Tibial artery (tissue), 4 donors: ENCODE measurements at regions not wholly inside any gene's neighbourhood (a gene's known extent, or its start where the extent isn't known, plus 50 kb on each side); places are given as distances from the start of the nearest gene placed in this dataset.

Experiments
- DNase-seq, 2 donors: peaks; one replicate each; pipeline ENCODE4 v3.0.0-alpha.2; 2019
- H3K27ac ChIP-seq, 2 donors: fragments of 200-600 bp; sonication (generic) in 1 of 2; 1 replicate in 1 of 2; 2 replicates in 1 of 2; pipeline ENCODE4 v1.5.1; 2018 to 2019; ENCODE audit warnings: mild to moderate bottlenecking in 1 of 2
- H3K27me3 ChIP-seq, 2 donors: fragments of 200-600 bp; sonication (generic) in 1 of 2; one replicate each; pipeline versions ENCODE4 v1.5.1 to v1.6.0; 2016 to 2019
- H3K36me3 ChIP-seq, 3 donors: fragments of 200-600 bp; sonication (generic) in 2 of 3; one replicate each; pipeline ENCODE4 v1.5.1; 2016 to 2019; ENCODE audit warnings: mild to moderate bottlenecking in 2 of 3
- H3K4me1 ChIP-seq, 4 donors: fragments of 200-600 bp; sonication (generic) in 2 of 4; 1 replicate in 3 of 4; 2 replicates in 1 of 4; pipeline ENCODE4 v1.5.1; 2016 to 2019
- H3K4me3 ChIP-seq, 2 donors: fragments of 200-600 bp; sonication (generic) in 1 of 2; 1 replicate in 1 of 2; 2 replicates in 1 of 2; pipeline ENCODE4 v1.5.1; 2018 to 2019; ENCODE audit warnings: mild to moderate bottlenecking in 2 of 2
- H3K9me3 ChIP-seq, 3 donors: fragments of 200-600 bp; sonication (generic) in 1 of 3; one replicate each; pipeline ENCODE4 v1.5.1; 2016 to 2019
- intact Hi-C: fragments of 100-400 bp; cut with DNase I; formaldehyde crosslinking; loops from one replicate; pipeline ENCODE4 v1.15.0; 2023; ENCODE audit warnings: low total_unique reads
- TF ChIP-seq, protein P1 (sequence below), 2 experiments: fragments of 200-600 bp in 1 of 2; fragments of 450-650 bp in 1 of 2; IDR thresholded peaks; one replicate each; pipeline ENCODE4 v1.5.1; 2017 to 2019; ENCODE audit warnings: antibody characterized with exemption in 2 of 2, mild to moderate bottlenecking in 1 of 2, moderate library complexity in 1 of 2

DNA sequence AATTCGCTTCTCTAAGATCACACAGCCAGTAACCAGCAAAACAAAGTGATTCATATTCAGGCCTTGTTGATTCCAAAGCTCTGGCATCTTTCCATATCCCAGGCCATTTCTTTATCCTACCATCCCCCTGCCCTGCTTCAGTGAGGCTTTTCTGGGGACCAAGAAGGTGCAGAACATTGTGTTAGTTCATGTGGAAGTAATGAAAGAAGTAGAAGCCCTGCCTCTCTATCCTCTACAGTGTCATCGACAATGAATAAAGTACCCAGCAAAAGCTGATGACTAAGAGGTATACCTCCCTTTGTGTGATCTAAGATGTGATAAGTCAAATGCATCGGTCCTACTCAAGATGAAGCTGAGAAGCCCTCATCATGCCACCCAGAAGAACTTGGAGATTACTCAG is 383.2 kb downstream of the BCL11A start:
- DNase-seq, result no peak
- H3K27me3 ChIP-seq, result no peaks in the 10 kb centered on the region
- intact Hi-C loops, result no loop called here
- TF ChIP-seq, protein P1, sequence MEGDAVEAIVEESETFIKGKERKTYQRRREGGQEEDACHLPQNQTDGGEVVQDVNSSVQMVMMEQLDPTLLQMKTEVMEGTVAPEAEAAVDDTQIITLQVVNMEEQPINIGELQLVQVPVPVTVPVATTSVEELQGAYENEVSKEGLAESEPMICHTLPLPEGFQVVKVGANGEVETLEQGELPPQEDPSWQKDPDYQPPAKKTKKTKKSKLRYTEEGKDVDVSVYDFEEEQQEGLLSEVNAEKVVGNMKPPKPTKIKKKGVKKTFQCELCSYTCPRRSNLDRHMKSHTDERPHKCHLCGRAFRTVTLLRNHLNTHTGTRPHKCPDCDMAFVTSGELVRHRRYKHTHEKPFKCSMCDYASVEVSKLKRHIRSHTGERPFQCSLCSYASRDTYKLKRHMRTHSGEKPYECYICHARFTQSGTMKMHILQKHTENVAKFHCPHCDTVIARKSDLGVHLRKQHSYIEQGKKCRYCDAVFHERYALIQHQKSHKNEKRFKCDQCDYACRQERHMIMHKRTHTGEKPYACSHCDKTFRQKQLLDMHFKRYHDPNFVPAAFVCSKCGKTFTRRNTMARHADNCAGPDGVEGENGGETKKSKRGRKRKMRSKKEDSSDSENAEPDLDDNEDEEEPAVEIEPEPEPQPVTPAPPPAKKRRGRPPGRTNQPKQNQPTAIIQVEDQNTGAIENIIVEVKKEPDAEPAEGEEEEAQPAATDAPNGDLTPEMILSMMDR (IDR thresholded peaks at IDR 0.05), result no peak
- H3K4me3 ChIP-seq, result no peak overlapping the region
- no peaks in the 10 kb centered on the region for H3K9me3 ChIP-seq
- H3K36me3 ChIP-seq, result no peaks in the 10 kb centered on the region
- no peaks in the 10 kb centered on the region for H3K4me1 ChIP-seq
- H3K27ac ChIP-seq, result no peak overlapping the region

DNA sequence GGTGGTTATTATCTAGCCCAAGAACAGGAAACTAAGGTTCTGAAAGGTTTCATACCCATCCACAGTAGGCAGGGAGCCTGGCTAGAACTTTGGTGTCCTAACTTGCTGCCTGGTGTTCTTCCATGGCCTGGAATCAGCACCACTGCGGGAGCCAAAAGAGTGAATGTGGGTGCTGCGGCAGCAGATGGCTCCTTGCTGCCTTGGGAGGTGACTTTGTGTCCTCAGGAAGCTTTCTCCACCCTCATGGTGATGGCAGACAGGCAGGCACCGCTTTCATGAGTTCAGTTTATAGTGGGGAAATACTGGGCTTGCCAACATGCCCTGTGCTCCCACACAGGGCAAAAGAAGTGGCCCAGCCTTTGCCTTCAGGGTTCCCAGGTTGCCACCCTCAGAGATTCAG is 385.2 kb downstream of the BCL11A start:
- no peak overlapping the region for H3K4me3 ChIP-seq
- H3K4me1 ChIP-seq, result no peaks in the 10 kb centered on the region
- H3K27me3 ChIP-seq, result no peaks in the 10 kb centered on the region
- no peaks in the 10 kb centered on the region for H3K9me3 ChIP-seq
- intact Hi-C loops, result no loop called here
- no peak overlapping the region for H3K27ac ChIP-seq
- DNase-seq, result no peak
- H3K36me3 ChIP-seq, result no peaks in the 10 kb centered on the region
- TF ChIP-seq, protein P1 (IDR thresholded peaks at IDR 0.05), result no peak

DNA sequence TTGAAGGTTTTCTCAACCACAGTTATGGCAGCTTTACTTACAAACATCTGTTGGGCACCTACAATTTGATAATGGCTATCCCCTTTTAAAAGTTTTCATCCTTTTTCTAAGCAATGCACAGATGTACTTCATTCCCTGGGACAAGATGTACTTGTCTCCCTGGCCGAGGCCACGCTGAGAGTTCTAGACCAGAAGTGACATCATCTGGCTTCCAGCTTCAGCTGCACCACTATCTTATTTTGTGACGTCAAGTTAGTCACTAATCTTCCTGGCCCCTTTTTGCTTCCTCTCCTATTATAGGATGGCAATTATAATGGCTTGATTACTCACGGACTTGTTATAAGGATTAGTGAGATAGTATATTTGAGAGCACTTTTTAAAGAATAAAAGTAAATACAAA is 386.4 kb downstream of the BCL11A start:
- Histone ChIP-seq H3K9me3 (no peaks in the 10 kb centered on the region), H3K27ac (no peak overlapping the region), H3K27me3 (no peaks in the 10 kb centered on the region), H3K4me1 (no peaks in the 10 kb centered on the region), H3K4me3 (no peak overlapping the region), H3K36me3 (no peaks in the 10 kb centered on the region)
- no peak for DNase-seq
- TF ChIP-seq, protein P1 (IDR thresholded peaks at IDR 0.05), result no peak
- intact Hi-C loops, result no loop called here

DNA sequence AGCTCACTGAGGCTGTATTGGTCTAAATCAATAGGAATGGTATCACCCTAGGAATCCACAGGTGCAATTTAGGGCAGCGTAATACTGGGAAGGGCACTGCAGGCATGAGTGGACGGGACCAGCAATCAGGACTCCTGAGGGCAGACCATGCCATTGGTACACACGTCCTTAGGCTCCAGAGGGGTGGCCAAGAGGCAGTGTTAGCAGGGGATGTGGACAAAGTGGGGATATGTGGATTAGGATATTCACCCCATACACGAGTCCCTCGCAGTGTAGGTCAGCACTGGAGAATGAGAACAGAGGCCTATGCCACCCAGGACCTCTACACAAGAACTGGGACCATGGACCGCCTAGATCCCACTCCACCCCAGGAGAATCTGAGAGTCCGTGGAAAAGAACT is 389.8 kb downstream of the BCL11A start:
- intact Hi-C loops, result no loop called here
- no peak overlapping the region for H3K4me3 ChIP-seq
- DNase-seq, result no peak
- no peaks in the 10 kb centered on the region for H3K4me1 ChIP-seq
- TF ChIP-seq, protein P1 (IDR thresholded peaks at IDR 0.05), result no peak
- H3K36me3 ChIP-seq, result no peaks in the 10 kb centered on the region
- H3K27ac ChIP-seq, result no peak overlapping the region
- no peaks in the 10 kb centered on the region for H3K9me3 ChIP-seq
- no peaks in the 10 kb centered on the region for H3K27me3 ChIP-seq

DNA sequence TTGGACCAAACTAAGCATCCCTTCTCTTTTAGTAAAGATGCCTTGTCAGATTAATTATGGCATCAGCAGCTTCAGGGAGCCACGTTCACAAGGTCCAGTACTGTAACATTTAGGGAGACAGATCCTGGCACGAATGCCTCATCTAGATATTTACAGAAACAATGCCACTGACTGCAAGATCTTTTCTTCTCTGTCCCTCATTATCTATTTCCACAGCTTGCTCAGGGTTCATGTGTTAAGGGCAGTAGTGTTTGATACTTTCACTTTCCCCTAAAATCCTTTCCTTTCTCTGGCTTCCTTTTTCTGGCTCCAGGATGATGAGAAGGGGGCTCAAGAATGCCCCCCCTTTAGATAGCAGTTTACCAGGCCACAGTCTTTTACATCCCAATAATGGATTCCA is 393.9 kb downstream of the BCL11A start:
- H3K9me3 ChIP-seq, result no peaks in the 10 kb centered on the region
- TF ChIP-seq, protein P1 (IDR thresholded peaks at IDR 0.05), result no peak
- no peak for DNase-seq
- H3K27me3 ChIP-seq, result no peaks in the 10 kb centered on the region
- no peaks in the 10 kb centered on the region for H3K36me3 ChIP-seq
- H3K27ac ChIP-seq, result no peak overlapping the region
- no peak overlapping the region for H3K4me3 ChIP-seq
- no peaks in the 10 kb centered on the region for H3K4me1 ChIP-seq
- intact Hi-C loops, result no loop called here

DNA sequence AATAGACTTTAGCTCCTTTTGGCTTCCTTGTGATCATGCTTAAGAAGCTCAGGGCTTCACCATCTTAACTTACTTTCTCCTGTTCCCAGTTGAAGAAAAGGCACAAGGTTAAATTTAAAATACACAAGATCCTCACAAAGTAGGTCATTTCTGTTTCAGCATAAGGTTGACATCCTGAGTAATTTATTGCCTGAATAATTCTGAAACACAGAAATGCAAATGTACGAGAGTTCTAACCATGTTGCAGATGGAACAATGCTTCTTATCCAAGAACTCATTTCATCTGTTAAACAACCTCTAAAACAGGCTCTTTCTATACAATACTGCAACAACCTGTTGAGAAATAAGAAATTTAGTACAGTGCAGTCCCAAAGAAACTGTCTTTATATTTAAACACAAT is 395.2 kb downstream of the BCL11A start:
- Histone ChIP-seq H3K36me3 (no peaks in the 10 kb centered on the region), H3K4me1 (no peaks in the 10 kb centered on the region), H3K9me3 (no peaks in the 10 kb centered on the region), H3K27ac (no peak overlapping the region), H3K27me3 (no peaks in the 10 kb centered on the region), H3K4me3 (no peak overlapping the region)
- DNase-seq, result no peak
- intact Hi-C loops, result no loop called here
- TF ChIP-seq, protein P1 (IDR thresholded peaks at IDR 0.05), result no peak
